DMS 273 (cell line): ENCODE measurements at regions not wholly inside any gene's neighbourhood (a gene's known extent, or its start where the extent isn't known, plus 50 kb on each side); places are given as distances from the start of the nearest gene placed in this dataset.

Experiments used
- DNase-seq: peaks from one replicate; lab custom pipeline; 2025; ENCODE audit not compliant: unreplicated experiment; lab: John Stamatoyannopoulos, UW

- no peak for DNase-seq
These were observed 146.3 kb upstream of the SP8 start for GRCh38 chr7:20932785-20933527.

- DNase-seq: no peak
These were observed 158.8 kb upstream of the SP8 start for GRCh38 chr7:20945451-20945850.

GRCh38 chr7:20952916-20953315 lies 166.2 kb upstream of the SP8 start:
- DNase-seq: no peak

GRCh38 chr7:20954711-20955619 lies 168.3 kb upstream of the SP8 start:
- DNase-seq: no peak

GRCh38 chr7:20958572-20958971 lies 171.9 kb upstream of the SP8 start:
- DNase-seq: peak; percentile 85

GRCh38 chr7:20959281-20959680 lies 172.6 kb upstream of the SP8 start:
- DNase-seq: no peak

GRCh38 chr7:20963556-20964280 lies 177.0 kb upstream of the SP8 start:
- no peak for DNase-seq

GRCh38 chr7:20964281-20964918 lies 177.7 kb upstream of the SP8 start:
- DNase-seq: no peak

- DNase-seq: no peak
These were observed 184.5 kb upstream of the SP8 start for GRCh38 chr7:20971219-20971618.

GRCh38 chr7:20980232-20980631 lies 193.5 kb upstream of the SP8 start:
- no peak for DNase-seq

GRCh38 chr7:20980668-20981264 lies 194.1 kb upstream of the SP8 start:
- DNase-seq: no peak

- DNase-seq: no peak
These were observed 201.7 kb upstream of the SP8 start for GRCh38 chr7:20988340-20988739.

- DNase-seq: no peak
These were observed 204.9 kb upstream of the SP8 start for GRCh38 chr7:20991544-20991943.

- DNase-seq: no peak
These were observed 207.0 kb upstream of the SP8 start for GRCh38 chr7:20993693-20994092.

GRCh38 chr7:20998309-20998708 lies 211.6 kb upstream of the SP8 start:
- DNase-seq: no peak

GRCh38 chr7:21011153-21011552 lies 224.5 kb upstream of the SP8 start:
- DNase-seq: no peak

GRCh38 chr7:21013765-21014539 lies 227.3 kb upstream of the SP8 start:
- DNase-seq: no peak

GRCh38 chr7:21020667-21021066 lies 234.0 kb upstream of the SP8 start:
- DNase-seq: no peak

GRCh38 chr7:21023841-21024484 lies 237.3 kb upstream of the SP8 start:
- no peak for DNase-seq
